Amniotic stem cell (primary cell): ENCODE measurements at regions not wholly inside any gene's neighbourhood (a gene's known extent, or its start where the extent isn't known, plus 50 kb on each side); places are given as distances from the start of the nearest gene placed in this dataset.

Experiments
- DNase-seq: peaks from one replicate; lab custom pipeline; 2025; lab: John Stamatoyannopoulos, UW

- no peak for DNase-seq
These were observed 127.0 kb upstream of the STMND1 start for GRCh38 chr6:16974704-16975359.

- DNase-seq: no peak
These were observed 127.5 kb upstream of the STMND1 start for GRCh38 chr6:16974387-16974673.

- DNase-seq: no peak
These were observed 128.1 kb upstream of the STMND1 start for GRCh38 chr6:16973545-16974386.

GRCh38 chr6:16973051-16973450 is 128.8 kb upstream of the STMND1 start:
- DNase-seq: no peak

- DNase-seq: no peak
These were observed 129.3 kb upstream of the STMND1 start for GRCh38 chr6:16972535-16972934.

- no peak for DNase-seq
These were observed 131.9 kb upstream of the STMND1 start for GRCh38 chr6:16969699-16970655.

GRCh38 chr6:16968101-16968500 is 133.7 kb upstream of the STMND1 start:
- DNase-seq: no peak

GRCh38 chr6:16967470-16967817 is 134.4 kb upstream of the STMND1 start:
- DNase-seq: no peak

- no peak for DNase-seq
These were observed 134.9 kb upstream of the STMND1 start for GRCh38 chr6:16966791-16967469.

- no peak for DNase-seq
These were observed 136.2 kb upstream of the STMND1 start for GRCh38 chr6:16965689-16966088.

- peak; percentile 71 for DNase-seq
These were observed 137.0 kb upstream of the STMND1 start for GRCh38 chr6:16964553-16965499.

GRCh38 chr6:16961577-16961976 is 140.3 kb upstream of the STMND1 start:
- DNase-seq: no peak

GRCh38 chr6:16959789-16960188 is 142.1 kb upstream of the STMND1 start:
- no peak for DNase-seq

- DNase-seq: no peak
These were observed 145.5 kb upstream of the STMND1 start for GRCh38 chr6:16956361-16956760.

- DNase-seq: no peak
These were observed 146.0 kb upstream of the STMND1 start for GRCh38 chr6:16955899-16956298.

- DNase-seq: no peak
These were observed 147.9 kb upstream of the STMND1 start for GRCh38 chr6:16953905-16954304.

GRCh38 chr6:16953446-16953845 is 148.4 kb upstream of the STMND1 start:
- no peak for DNase-seq

- DNase-seq: no peak
These were observed 150.9 kb upstream of the STMND1 start for GRCh38 chr6:16950825-16951495.

- DNase-seq: no peak
These were observed 151.5 kb upstream of the STMND1 start for GRCh38 chr6:16950302-16950701.

- DNase-seq: no peak
These were observed 152.1 kb upstream of the STMND1 start for GRCh38 chr6:16949716-16950115.
